Fibroblast of skin of abdomen (primary cell): ENCODE measurements at regions not wholly inside any gene's neighbourhood (a gene's known extent, or its start where the extent isn't known, plus 50 kb on each side); places are given as distances from the start of the nearest gene placed in this dataset.
"Not testable (repeated sequence)": the region's sequence is repeated elsewhere in the genome, so short reads cannot be mapped to it uniquely, and the experiment has no call there.

Experiments
- DNase-seq: peaks from one replicate; pipeline ENCODE4 v3.0.0-alpha.2; 2013

GRCh38 chr17:20683651-20684229 is 104.2 kb downstream of the CDRT15L2 start:
- DNase-seq = not testable (repeated sequence)

GRCh38 chr17:20684975-20685374 is 105.5 kb downstream of the CDRT15L2 start:
- DNase-seq = not testable (repeated sequence)

GRCh38 chr17:20687584-20687983 is 108.1 kb downstream of the CDRT15L2 start:
- DNase-seq = not testable (repeated sequence)

- not testable (repeated sequence) for DNase-seq
Observed at GRCh38 chr17:20689170-20689749, 109.7 kb downstream of the CDRT15L2 start.

GRCh38 chr17:20692706-20693105 is 113.2 kb downstream of the CDRT15L2 start:
- DNase-seq = not testable (repeated sequence)

- not testable (repeated sequence) for DNase-seq
Observed at GRCh38 chr17:20695871-20696270, 116.3 kb downstream of the CDRT15L2 start.

- DNase-seq = not testable (repeated sequence)
Observed at GRCh38 chr17:20698463-20699206, 119.1 kb downstream of the CDRT15L2 start.

- not testable (repeated sequence) for DNase-seq
Observed at GRCh38 chr17:20700528-20700927, 121.0 kb downstream of the CDRT15L2 start.

GRCh38 chr17:20701366-20701765 is 121.8 kb downstream of the CDRT15L2 start:
- DNase-seq = not testable (repeated sequence)

- DNase-seq = no peak
Observed at GRCh38 chr17:20702692-20703091, 123.2 kb downstream of the CDRT15L2 start.

- no peak for DNase-seq
Observed at GRCh38 chr17:20703781-20704180, 124.3 kb downstream of the CDRT15L2 start.

- DNase-seq = not testable (repeated sequence)
Observed at GRCh38 chr17:20705186-20705585, 125.7 kb downstream of the CDRT15L2 start.

GRCh38 chr17:20706751-20707373 is 127.3 kb downstream of the CDRT15L2 start:
- DNase-seq = no peak

GRCh38 chr17:20708821-20709220 is 129.3 kb downstream of the CDRT15L2 start:
- DNase-seq = not testable (repeated sequence)

GRCh38 chr17:20716481-20716880 is 137.0 kb downstream of the CDRT15L2 start:
- DNase-seq = not testable (repeated sequence)

- no peak for DNase-seq
Observed at GRCh38 chr17:20721171-20721570, 141.6 kb downstream of the CDRT15L2 start.

- not testable (repeated sequence) for DNase-seq
Observed at GRCh38 chr17:20724391-20724790, 144.9 kb downstream of the CDRT15L2 start.

GRCh38 chr17:20727201-20727600 is 147.7 kb downstream of the CDRT15L2 start:
- DNase-seq = not testable (repeated sequence)

- no peak for DNase-seq
Observed at GRCh38 chr17:20728181-20728580, 148.7 kb downstream of the CDRT15L2 start.

- DNase-seq = not testable (repeated sequence)
Observed at GRCh38 chr17:20731131-20731530, 151.6 kb downstream of the CDRT15L2 start.

GRCh38 chr17:20733923-20734322 is 154.4 kb downstream of the CDRT15L2 start:
- no peak for DNase-seq

GRCh38 chr17:20735796-20736195 is 156.3 kb downstream of the CDRT15L2 start:
- no peak for DNase-seq

GRCh38 chr17:20737636-20738035 is 158.1 kb downstream of the CDRT15L2 start:
- not testable (repeated sequence) for DNase-seq
